Renal cortical epithelial cell (primary cell): ENCODE measurements at regions not wholly inside any gene's neighbourhood (a gene's known extent, or its start where the extent isn't known, plus 50 kb on each side); places are given as distances from the start of the nearest gene placed in this dataset.

ENCODE experiments used
- DNase-seq: peaks from one replicate; pipeline ENCODE4 v3.0.0-alpha.2; 2011; ENCODE audit warnings: low read depth

DNA sequence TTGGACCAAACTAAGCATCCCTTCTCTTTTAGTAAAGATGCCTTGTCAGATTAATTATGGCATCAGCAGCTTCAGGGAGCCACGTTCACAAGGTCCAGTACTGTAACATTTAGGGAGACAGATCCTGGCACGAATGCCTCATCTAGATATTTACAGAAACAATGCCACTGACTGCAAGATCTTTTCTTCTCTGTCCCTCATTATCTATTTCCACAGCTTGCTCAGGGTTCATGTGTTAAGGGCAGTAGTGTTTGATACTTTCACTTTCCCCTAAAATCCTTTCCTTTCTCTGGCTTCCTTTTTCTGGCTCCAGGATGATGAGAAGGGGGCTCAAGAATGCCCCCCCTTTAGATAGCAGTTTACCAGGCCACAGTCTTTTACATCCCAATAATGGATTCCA is 393.9 kb downstream of the BCL11A start:
- DNase-seq: no peak

DNA sequence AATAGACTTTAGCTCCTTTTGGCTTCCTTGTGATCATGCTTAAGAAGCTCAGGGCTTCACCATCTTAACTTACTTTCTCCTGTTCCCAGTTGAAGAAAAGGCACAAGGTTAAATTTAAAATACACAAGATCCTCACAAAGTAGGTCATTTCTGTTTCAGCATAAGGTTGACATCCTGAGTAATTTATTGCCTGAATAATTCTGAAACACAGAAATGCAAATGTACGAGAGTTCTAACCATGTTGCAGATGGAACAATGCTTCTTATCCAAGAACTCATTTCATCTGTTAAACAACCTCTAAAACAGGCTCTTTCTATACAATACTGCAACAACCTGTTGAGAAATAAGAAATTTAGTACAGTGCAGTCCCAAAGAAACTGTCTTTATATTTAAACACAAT is 395.2 kb downstream of the BCL11A start:
- DNase-seq: no peak

DNA sequence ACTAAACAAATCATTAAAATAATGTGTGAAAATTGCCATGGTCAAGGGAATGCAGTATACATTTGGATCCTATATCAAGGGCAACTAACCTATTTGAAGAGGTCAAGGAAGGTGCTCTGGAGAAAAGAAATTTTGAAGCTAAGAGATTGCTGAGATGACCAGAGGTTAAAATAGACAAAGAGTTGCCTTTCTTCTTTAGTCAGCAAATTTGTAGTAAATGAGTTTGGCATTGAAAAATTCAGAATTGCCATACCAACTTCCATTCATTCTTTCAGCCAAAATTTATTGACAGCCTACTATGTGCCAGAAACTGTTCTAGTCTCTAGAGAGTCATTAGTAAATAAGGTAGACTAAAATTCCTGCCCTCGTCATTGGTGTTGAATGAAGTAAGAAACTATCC is 396.2 kb downstream of the BCL11A start:
- DNase-seq: no peak

DNA sequence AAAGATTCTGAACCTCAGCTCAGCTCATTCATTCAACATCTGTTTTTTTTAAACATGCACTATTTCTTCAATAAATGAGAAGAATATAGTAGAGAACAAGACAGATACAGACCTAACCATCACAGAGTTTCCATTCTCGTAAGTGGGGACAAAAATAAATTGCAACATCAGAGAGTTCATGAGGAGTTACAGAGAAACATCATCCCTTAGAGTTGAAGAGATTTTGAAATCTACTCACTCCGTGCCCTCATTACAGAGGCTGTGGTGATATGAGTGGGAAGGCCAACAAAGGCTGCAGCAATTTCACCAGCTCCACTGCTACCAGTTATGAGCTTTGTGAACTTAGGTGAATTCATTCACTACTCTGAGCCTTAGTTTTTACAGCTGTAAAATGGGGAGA is 399.3 kb downstream of the BCL11A start:
- no peak for DNase-seq

DNA sequence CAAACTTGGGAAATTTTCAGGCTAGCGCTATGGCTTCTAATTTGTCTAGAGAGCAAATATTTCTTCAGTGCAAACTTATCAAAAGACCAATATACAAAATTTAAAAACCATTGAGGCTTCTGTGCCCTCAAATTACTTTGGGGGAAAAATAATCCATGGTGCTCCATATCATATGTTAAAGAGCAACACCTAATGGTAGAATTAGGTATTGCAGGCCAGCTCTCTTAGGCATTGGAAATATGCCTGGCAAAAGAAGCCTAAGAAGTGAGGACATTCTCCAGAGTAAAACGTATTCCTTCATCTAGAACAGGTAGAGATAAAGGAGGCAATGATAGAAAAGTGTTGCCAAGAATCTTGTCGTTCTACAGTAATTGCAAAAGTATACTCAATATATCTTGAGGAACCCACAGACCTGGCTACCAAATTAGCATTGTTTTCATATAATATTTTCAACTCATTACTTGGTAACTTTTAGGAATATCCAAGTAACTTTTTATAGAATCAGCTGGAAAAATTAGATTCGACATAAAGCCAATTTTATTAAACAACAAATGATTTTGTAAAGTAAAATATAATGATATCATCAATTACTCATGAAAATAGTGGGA is 401.1 kb downstream of the BCL11A start:
- peak; percentile 0 for DNase-seq

DNA sequence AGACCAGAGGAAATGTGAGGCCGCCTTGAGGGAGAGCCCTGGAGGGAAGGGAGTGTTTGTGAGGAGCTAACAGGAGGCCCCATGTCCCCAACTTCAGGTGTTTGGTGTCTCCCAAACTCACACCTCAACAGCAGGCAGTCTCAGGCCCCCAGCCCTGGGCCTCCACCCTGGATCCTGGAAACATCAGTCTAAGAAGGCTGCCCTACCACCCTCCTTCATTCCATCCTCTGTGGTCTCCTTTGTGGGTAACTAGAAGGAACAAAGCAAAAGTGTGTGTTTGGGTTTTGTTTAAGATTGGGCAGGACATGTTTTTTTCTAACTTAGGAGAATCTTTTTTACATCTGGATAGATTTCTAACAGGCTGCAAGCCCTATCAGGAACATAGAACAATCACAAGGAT is 404.3 kb downstream of the BCL11A start:
- no peak for DNase-seq

DNA sequence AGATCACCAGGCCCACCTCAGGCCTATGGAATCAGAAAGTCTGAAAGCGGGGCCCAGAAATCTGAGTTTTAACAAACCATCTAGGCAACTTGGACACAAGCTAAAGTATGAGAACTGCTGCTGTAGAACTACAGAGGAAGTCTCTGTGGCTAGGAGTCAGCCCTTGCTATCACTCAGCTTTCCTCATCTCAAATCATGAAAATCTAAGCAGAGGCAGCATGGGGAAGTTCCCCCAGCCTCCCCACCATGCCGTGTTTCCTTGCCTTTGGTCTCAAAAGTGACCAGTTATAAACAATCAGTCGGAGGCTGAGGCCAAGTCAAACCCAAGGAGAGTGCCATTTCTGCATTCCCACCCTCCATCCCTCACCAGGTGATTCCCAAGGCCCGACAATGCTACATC is 404.7 kb downstream of the BCL11A start:
- no peak for DNase-seq

DNA sequence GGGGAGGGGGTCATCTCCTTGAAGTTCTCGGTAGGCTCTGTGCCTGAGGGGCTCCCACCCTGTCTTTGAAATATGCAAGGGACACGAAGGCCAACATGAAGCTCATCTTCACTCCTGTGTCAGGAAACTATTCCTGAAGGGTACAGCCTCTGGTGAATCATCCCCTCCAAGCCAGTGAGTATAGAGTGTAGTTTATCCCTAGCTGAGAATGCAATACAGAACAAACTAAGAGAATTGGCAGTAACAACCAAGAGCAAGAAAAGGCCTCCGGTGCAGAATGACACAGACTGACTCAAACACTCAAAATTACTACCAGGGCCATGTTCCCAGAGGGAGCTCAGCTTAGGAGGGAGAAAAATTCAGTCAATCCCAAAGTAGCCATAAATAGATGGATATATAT is 413.3 kb downstream of the BCL11A start:
- no peak for DNase-seq

DNA sequence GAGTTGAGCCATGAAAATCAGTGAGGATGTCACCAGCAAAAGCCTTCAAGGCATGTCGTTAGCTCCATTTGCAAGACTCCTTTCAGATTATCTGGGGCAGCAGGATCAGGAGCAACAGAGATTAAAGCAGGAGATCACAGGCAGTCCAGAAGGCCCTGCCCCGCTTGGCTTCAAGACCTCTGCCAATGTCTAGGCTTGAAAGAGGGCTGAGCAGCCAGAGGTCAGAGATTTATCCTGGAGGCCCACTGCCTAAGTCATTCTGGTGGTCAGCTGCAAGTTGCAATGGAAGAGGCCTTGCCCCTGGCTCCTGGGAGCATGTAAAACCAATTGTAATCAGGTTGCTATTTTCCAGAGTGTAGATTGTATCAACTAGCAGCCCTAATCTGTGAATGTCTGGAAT is 416.5 kb downstream of the BCL11A start:
- no peak for DNase-seq

DNA sequence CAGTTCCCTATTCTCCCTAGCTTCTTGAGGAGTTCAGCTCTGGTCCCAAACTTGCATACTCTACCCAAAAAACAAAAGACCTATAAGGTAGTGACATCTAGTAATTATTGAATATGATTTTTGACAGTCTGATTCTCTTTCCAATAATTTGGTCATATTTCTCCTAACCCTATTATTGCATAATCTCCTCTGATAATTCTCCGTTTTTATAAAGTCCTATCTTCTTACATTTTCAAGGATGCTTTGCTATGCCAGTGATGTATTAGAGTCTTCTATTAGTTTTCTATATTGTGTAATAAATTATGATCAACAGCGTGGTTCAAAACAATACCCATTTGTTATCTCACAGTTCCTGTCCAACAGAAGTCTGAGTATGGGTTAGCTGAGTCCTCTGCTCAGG is 426.3 kb downstream of the BCL11A start:
- no peak for DNase-seq

DNA sequence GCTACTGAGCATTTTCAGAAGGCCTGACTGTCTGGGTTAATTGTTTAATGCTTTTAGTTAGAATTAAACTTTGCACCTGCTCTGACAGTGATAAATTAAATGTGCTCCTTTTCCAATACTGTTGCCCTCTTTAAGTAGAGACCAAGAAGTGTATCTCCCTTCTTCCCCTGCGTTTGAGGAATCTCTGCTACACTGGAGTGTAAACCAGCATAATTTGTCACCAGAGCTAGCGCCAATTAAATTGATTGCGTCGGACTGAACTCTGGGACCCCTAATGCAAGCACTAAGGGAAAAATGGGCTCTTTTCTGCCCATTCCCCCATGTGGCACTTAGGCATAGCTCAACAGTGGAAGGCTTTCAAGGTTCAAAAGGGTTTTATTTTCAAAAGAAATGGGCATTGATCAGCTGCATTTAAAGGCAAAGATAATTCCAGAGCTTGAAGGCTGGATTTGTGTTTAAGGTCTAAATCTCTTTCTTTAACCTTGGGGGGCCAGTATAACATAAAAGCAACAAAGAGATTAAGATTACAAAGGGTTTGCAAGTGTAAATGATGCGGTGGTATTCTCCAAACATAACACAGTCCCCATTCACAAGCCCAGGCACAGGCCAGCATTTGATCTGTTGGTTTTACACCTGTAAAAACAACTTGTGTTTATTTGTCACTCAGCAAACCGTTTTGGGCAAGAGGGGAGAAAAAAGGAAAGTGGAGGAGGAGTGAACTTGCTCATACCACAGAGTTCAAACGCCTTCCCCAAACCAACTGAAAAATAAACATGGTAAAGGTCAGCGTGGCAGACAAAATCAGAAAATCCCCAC is 427.6 kb downstream of the BCL11A start:
- no peak for DNase-seq

DNA sequence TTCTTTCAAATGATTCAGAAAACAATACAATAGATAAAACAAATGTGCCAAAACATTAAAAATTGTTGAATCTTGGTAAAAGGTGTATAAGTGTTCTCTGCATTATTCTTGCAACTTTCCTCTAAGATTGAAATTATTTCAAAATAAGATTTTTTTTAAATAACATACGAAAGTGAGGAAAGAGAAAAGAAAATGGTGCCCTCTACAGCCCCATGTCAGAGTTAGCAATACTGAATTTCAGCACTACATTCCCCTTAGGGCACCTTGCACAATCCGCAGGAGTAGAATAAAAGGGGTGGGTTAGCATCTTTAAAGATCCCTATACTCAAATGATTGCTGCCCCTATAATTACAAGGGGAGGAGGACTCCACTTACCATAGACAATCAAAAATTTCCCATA is 433.7 kb downstream of the BCL11A start:
- no peak for DNase-seq

DNA sequence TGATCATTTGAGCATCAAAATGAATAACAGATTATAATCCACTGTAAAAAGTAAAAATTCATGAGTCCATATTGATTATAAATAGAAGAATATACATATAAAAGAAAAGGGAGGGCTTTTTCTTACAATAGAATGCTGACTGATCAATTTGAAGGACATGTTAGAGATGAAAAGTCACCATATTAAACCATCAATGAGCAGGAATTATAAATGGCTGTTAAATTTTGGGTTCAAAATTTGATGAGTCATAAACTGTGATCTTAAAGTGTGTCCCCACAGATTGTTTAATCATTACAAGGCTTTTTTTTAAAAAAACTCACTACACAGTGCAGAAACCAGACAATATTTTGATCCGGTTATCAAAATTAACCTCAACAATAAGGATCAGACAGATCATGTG is 434.5 kb downstream of the BCL11A start:
- DNase-seq: no peak

DNA sequence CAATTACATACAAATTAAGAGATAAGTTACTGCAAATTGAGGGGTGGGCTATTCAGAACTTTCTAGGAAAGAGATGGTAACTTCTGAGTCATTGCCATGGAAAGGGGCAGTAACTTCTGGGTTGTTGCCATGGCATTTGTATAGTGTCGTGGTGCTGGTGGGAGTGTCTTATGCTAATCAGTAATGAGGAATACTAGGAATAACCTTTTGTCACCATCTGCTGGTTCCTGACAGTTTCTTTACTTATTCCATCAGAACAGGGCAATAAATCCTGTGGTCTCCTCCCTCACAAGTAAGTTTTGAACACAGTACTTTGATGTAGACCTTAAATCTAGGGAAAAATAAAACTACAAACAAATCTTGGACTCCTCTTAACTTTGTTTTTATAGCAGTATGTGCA is 435.4 kb downstream of the BCL11A start:
- DNase-seq: peak; percentile 0

DNA sequence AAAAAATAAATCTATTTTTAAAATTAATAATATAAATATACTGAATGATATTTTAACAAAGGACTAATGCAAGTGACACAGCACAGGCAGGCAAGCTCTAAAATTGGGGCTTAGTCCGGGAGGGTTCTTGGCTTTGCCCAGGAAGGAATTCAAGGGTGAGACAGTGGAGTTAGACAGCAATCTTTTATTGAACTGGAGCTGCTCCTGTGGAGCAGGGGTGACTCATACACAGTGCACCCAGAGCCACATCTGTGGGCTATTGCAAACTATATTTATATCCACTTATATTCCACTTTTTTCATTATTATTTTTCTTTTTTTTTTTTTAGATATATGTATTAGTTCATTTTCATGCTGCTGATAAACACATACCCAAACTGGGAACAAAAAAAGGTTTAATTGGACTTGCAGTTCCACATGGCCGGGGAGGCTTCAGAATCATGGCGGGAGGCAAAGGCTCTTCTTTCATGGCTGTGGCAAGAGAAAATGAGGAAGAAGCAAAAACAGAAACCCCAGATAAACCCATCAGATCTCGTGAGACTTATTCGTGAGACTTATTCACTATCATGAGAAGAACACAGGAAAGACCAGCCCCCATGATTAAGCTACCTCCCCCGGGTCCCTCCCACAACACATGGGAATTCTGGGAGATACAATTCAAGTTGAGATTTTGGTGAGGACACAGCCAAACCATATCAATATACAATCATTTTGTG is 437.1 kb downstream of the BCL11A start:
- DNase-seq: no peak

DNA sequence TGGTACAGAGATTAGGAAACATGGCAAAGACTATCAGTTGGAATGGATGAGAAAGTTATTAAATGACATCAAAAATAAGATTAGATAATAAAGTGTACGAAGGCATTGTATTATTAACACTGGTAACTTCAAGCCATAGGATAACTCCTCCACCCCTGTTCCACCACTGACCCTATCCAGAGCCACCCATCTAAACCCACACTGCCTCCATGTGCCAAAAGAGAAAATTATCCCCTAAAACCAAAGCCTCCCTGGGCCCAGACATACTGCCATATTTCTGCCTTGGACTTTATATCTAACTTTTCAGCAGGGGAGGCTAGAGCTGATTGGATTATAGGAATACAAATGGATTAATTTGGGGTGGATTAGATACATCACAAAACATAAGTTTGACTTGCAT is 443.7 kb downstream of the BCL11A start:
- no peak for DNase-seq

DNA sequence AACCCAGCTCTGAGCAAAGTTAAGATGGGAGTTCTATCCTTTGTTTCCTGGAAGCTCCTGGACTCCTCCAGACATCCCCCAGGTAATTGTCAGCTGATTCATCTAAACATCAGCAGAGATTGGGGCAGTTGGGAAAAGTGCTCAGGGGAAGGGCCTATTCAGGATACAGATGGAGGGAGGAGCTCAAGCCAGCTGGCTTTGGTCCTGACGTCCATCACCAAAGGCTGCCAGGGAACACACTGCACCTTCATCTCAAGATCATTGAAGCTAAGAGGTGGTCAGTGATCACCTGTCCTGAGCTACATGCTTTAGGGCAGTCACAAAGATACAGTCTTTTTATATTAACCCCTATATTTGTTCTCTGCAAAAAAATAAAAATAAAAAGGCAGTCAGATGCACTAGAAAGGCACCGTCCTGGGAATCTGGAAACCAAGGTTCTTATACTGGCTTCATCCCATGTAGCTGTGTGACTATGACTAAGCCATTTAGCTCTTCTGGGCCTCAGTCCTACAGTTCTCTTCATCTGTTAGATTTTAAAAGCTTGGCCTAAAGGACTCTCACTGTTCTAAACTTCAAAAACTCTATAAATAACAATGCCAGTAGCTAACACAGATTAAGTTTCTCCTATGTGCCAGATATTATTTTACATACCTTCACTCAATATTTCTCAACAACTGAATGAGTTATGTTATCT is 446.5 kb downstream of the BCL11A start:
- no peak for DNase-seq

DNA sequence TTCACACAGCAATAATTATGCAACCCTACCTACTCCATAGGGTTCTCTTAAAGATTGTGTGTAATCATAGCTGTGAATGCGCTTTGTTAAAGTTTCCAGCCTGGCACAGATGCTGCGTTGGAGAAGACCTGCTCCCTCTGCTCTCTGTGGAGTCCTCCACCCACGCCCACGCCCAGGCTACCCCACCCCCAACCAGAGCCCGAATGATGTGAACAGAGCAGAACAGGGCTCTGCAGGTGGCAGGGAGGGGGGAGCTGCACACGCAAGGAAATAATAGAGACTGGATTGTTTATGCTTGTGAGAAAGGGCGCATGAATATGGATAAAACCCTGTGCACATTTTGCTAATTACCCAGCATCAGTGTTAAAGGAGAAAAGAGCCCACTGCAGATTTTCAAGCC is 447.5 kb downstream of the BCL11A start:
- no peak for DNase-seq

DNA sequence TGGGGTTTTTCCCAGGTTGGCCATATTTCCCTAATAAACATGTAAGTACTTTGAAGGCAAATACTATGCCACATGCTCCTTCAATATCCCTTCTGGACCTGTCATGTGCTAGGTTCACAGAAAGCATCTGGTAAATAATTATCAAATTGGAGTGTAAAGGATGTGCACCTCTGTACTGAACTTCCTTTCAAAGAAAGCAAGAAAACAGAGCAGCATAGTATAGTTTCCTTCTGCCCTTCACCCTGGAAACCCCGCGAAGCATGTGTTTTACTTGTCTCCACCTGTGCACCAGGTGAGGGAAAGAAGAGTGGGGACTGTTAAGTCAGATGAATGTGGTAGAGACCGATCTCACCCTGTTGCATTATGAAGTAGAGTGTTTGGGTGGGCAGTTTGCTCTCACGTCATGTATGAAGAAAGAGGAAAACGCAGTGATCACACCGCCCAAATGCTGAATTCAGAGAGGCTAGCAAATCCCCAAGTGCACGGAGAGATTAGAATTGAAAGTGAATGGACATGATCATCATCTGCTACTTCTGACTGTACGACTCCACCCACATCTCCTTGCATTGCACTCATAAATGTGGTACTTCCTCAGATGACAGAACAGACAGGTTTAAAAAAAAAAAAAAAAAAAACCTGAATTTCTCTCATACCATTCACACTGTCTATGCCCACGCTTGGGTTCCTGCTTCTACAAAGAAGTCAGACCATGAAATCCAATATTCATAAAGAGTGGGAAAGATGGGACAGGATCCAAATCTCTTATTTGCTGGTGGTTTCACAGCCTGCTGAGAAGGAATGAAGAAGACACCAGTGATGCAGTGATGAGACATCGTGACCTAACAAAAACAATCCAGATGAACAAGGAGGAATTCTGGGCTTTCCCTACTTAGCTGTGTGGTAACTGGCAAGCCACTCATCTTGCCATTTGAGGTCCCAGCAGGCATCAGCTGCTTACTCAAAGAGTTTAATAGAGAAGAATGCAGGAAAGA is 448.6 kb downstream of the BCL11A start:
- no peak for DNase-seq

DNA sequence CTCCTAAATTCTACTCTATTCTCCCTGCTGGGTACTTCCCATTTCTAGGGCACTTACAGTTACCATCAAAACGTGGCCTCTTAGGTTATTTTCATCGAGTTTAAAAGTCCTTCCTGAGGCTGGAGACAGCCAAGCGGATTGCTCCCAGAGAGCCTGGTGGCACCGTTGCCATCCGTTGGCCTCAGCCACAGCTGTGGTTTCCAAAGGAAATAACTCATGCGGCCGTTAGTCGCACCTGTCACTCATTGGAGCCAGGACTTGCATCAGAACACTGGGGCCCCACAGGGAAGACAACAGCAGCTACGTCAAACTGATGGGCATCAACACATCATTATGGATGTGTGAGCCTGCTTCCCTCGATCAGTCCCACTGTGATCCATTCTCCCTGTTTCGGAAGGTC is 453.4 kb downstream of the BCL11A start:
- no peak for DNase-seq

DNA sequence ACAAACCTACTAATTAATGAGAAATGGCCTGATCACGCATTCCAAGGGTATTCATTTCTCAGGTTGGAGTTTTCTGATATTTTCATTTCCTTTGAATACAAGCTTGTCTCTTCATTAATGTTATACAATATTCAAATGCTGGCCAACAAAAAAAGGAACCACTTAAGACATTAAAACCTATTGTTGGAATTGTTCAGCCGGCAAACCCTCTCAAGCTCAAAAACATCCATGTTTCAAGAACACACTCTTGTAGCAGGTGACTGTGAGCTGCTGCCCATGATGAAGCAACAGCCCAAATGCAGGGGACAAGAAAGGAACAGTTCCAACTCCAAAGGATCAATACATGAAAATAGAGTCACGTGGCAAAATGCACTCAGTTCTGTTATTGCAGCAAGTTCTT is 454.5 kb downstream of the BCL11A start:
- DNase-seq: no peak
